OCI-LY1 (cell line): ENCODE measurements at regions not wholly inside any gene's neighbourhood (a gene's known extent, or its start where the extent isn't known, plus 50 kb on each side); places are given as distances from the start of the nearest gene placed in this dataset.

Experiments used
- CTCF ChIP-seq: fragments of 200-600 bp; sonication (generic), shearing (Covaris generic); IDR thresholded peaks from 2 replicates; pipeline ENCODE4 v1.5.1; 2017; ENCODE audit warnings: mild to moderate bottlenecking, antibody characterized with exemption, low read length, moderate library complexity, mixed read lengths
- EZH2 ChIP-seq: fragments of 200-600 bp; sonication (generic), shearing (Covaris generic); IDR thresholded peaks from 2 replicates; pipeline ENCODE4 v1.8.0; 2017; ENCODE audit warnings: borderline replicate concordance, mixed run types, mild to moderate bottlenecking, antibody characterized with exemption, low read length, moderate library complexity, mixed read lengths

- TF ChIP-seq CTCF (no peak), EZH2 (no peak)
These were observed 528.0 kb downstream of the SOX6 start for GRCh38 chr11:15828215-15828853.
